IMR-90 (cell line): ENCODE measurements at regions not wholly inside any gene's neighbourhood (a gene's known extent, or its start where the extent isn't known, plus 50 kb on each side); places are given as distances from the start of the nearest gene placed in this dataset.

Experiments
- ATAC-seq: fragments of 200-7000 bp; cut with Tn5 transposase; 2 replicates; pipeline ENCODE4 v1.9.1; 2020; ENCODE audit warnings: low read depth, mild to moderate bottlenecking, moderate library complexity
- BruUV-seq: library from RNA; stranded (reverse); fragments of 400-500 nt; replicated peaks from 2 replicates; lab custom pipeline; 2021; lab: Mats Ljungman, UMichigan
- CTCF ChIA-PET: fragments of 300-600 bp; formaldehyde crosslinking; extraction: SDS; loops from one replicate; lab custom pipeline; 2021; ENCODE audit warnings: antibody characterized with exemption; lab: Yijun Ruan, JAX
- POLR2A ChIA-PET: fragments of 300-600 bp; sonication (Branson Sonifier 250); formaldehyde crosslinking; loops from one replicate; lab custom pipeline; 2022; ENCODE audit warnings: antibody characterized with exemption; ENCODE audit not compliant: unreplicated experiment; lab: Charles Lee
- DNase-seq: peaks from one replicate; pipeline ENCODE4 v3.0.0; 2013
- H2AFZ ChIP-seq: replicated peaks from 2 replicates; pipeline ENCODE3; 2013; ENCODE audit warnings: low read length, mild to moderate bottlenecking; ENCODE audit not compliant: poor library complexity
- H2AK5ac ChIP-seq: 2 replicates; pipeline ENCODE4 v1.6.1; 2013; ENCODE audit warnings: low read depth, low read length, inconsistent platforms
- H2AK9ac ChIP-seq: replicated peaks from 2 replicates; pipeline ENCODE3; 2013; ENCODE audit warnings: mild to moderate bottlenecking, low read depth, low read length, moderate library complexity; ENCODE audit not compliant: poor library complexity
- H2BK120ac ChIP-seq: 2 replicates; pipeline ENCODE4 v1.6.1; 2013; ENCODE audit warnings: low read depth, low read length, inconsistent platforms
- H2BK15ac ChIP-seq: 3 replicates; pipeline ENCODE4 v1.6.1; 2013; ENCODE audit warnings: low read depth, low read length, inconsistent platforms
- H2BK20ac ChIP-seq: 2 replicates; pipeline ENCODE4 v1.6.1; 2013; ENCODE audit warnings: low read depth, mild to moderate bottlenecking, inconsistent platforms, low read length, moderate library complexity
- H2BK5ac ChIP-seq: 2 replicates; pipeline ENCODE4 v1.6.1; 2013; ENCODE audit warnings: mild to moderate bottlenecking, low read depth, low read length, inconsistent platforms; ENCODE audit not compliant: poor library complexity, severe bottlenecking
- H3K14ac ChIP-seq: replicated peaks from 2 replicates; pipeline ENCODE4 v1.6.1; 2013; ENCODE audit warnings: low read depth, low read length, inconsistent platforms
- H3K18ac ChIP-seq: 2 replicates; pipeline ENCODE4 v1.6.1; 2013; ENCODE audit warnings: low read depth, low read length, control low read depth
- H3K23ac ChIP-seq: 2 replicates; pipeline ENCODE4 v1.6.1; 2013; ENCODE audit warnings: low read depth, low read length, inconsistent platforms
- H3K27ac ChIP-seq: 2 replicates; pipeline ENCODE4 v1.5.1; 2013; ENCODE audit warnings: mild to moderate bottlenecking, control low read depth, low read length; ENCODE audit not compliant: insufficient read depth
- H3K27me3 ChIP-seq: 2 replicates; pipeline ENCODE4 v1.6.1; 2013; ENCODE audit warnings: low read length; ENCODE audit not compliant: control insufficient read depth, insufficient read depth
- H3K36me3 ChIP-seq: 2 replicates; pipeline ENCODE4 v1.6.1; 2013; ENCODE audit warnings: low read length, mixed read lengths; ENCODE audit not compliant: control insufficient read depth, insufficient read depth
- H3K4ac ChIP-seq: 2 replicates; pipeline ENCODE4 v1.6.1; 2013; ENCODE audit warnings: low read depth, low read length, inconsistent platforms
- H3K4me1 ChIP-seq: 2 replicates; pipeline ENCODE4 v1.6.1; 2013; ENCODE audit warnings: low read length, mixed read lengths; ENCODE audit not compliant: control insufficient read depth, insufficient read depth
- H3K4me2 ChIP-seq: 2 replicates; pipeline ENCODE4 v1.6.1; 2013; ENCODE audit warnings: low read depth, mild to moderate bottlenecking, control low read depth, low read length, moderate library complexity
- H3K4me3 ChIP-seq: 2 replicates; pipeline ENCODE4 v1.5.1; 2013; ENCODE audit warnings: low read depth, mild to moderate bottlenecking, control low read depth, low read length, moderate library complexity; ENCODE audit not compliant: insufficient read depth
- H3K56ac ChIP-seq: 2 replicates; pipeline ENCODE4 v1.6.1; 2013; ENCODE audit warnings: low read length, inconsistent platforms; ENCODE audit not compliant: insufficient read depth; ENCODE audit errors: extremely low read depth
- H3K79me1 ChIP-seq, 2 experiments: 2 replicates each; pipeline ENCODE4 v1.6.1; 2013; ENCODE audit warnings: low read length in 2 of 2, inconsistent platforms in 1 of 2, low read depth in 1 of 2
- H3K9ac ChIP-seq: 2 replicates; pipeline ENCODE4 v1.6.1; 2013; ENCODE audit warnings: low read depth, low read length, control low read depth
- H3K9me1 ChIP-seq: 2 replicates; pipeline ENCODE4 v1.6.1; 2013; ENCODE audit warnings: low read length, inconsistent platforms; ENCODE audit not compliant: insufficient read depth
- H3K9me3 ChIP-seq: 2 replicates; pipeline ENCODE4 v1.6.1; 2013; ENCODE audit warnings: low read length; ENCODE audit not compliant: control insufficient read depth, insufficient read depth
- H4K20me1 ChIP-seq: 2 replicates; pipeline ENCODE4 v1.6.1; 2013; ENCODE audit warnings: low read length, inconsistent platforms; ENCODE audit not compliant: insufficient read depth
- H4K5ac ChIP-seq: 2 replicates; pipeline ENCODE4 v1.6.1; 2013; ENCODE audit warnings: mild to moderate bottlenecking, low read depth, low read length, control low read depth
- H4K8ac ChIP-seq, 2 experiments: 2 replicates each; pipeline ENCODE4 v1.6.1; 2013; ENCODE audit warnings: low read depth in 2 of 2, low read length in 2 of 2, control low read depth in 1 of 2, inconsistent platforms in 1 of 2
- H4K91ac ChIP-seq: 2 replicates; pipeline ENCODE4 v1.6.1; 2013; ENCODE audit warnings: low read depth, low read length, inconsistent platforms; ENCODE audit not compliant: insufficient read depth
- BHLHE40 ChIP-seq: fragments of 150-350 bp; IDR thresholded peaks from 2 replicates; pipeline ENCODE4 v1.6.1; 2016; ENCODE audit warnings: mild to moderate bottlenecking, low read depth, low read length
- ELK1 ChIP-seq: fragments of 150-350 bp; IDR thresholded peaks from 2 replicates; pipeline ENCODE4 v1.6.1; 2016; ENCODE audit warnings: low read depth, mild to moderate bottlenecking, low read length, moderate library complexity, borderline replicate concordance
- RFX5 ChIP-seq: IDR thresholded peaks from 2 replicates; pipeline ENCODE4 v1.8.0; 2012; ENCODE audit warnings: low read depth, mild to moderate bottlenecking, low read length, moderate library complexity
- SMC3 ChIP-seq: fragments of 150-350 bp; IDR thresholded peaks from 2 replicates; pipeline ENCODE4 v1.6.1; 2016; ENCODE audit warnings: low read depth, mild to moderate bottlenecking, antibody characterized with exemption, low read length, moderate library complexity
- USF2 ChIP-seq: fragments of 150-350 bp; IDR thresholded peaks from 2 replicates; pipeline ENCODE4 v1.6.1; 2017; ENCODE audit warnings: mild to moderate bottlenecking, antibody characterized with exemption, low read length, low read depth
- dilution Hi-C: fragments of 300-500 bp; cut with HindIII; formaldehyde crosslinking; loops from one replicate; pipeline ENCODE4 v1.14.3; 2018; ENCODE audit warnings: low sequenced_read_pairs; ENCODE audit not compliant: unreplicated experiment
- in situ Hi-C: fragments of 300-500 bp; cut with MboI; formaldehyde crosslinking; loops from 3 replicates; pipeline ENCODE4 v1.14.3; 2019; ENCODE audit warnings: low sequenced_read_pairs, inconsistent platforms, mixed read lengths
- intact Hi-C: fragments of 100-400 bp; cut with micrococcal nuclease; formaldehyde crosslinking; loops from 2 replicates; pipeline ENCODE4 v1.10.0; 2022

- H3K4ac ChIP-seq, result no peak overlapping the region
- no peak overlapping the region for H3K27ac ChIP-seq
- no peak overlapping the region for H2AK5ac ChIP-seq
- in situ Hi-C loops (no loop called here), dilution Hi-C loops (no loop called here), intact Hi-C loops (no loop called here)
- no peak overlapping the region for H3K14ac ChIP-seq
- no peak overlapping the region for H3K23ac ChIP-seq
- H3K4me2 ChIP-seq, result no peak overlapping the region
- no peak overlapping the region for H4K8ac ChIP-seq
- H3K36me3 ChIP-seq, result no peaks in the 10 kb centered on the region
- no peak overlapping the region for H2BK5ac ChIP-seq
- no peak overlapping the region for H2BK120ac ChIP-seq
- H2BK20ac ChIP-seq, result no peak overlapping the region
- no peak overlapping the region for H3K4me3 ChIP-seq
- no peak for TF ChIP-seq SMC3
- TF ChIP-seq USF2, result no peak
- TF ChIP-seq RFX5, result no peak
- no peak for TF ChIP-seq ELK1
- no peak for TF ChIP-seq BHLHE40
- H3K9ac ChIP-seq, result no peak overlapping the region
- no peak overlapping the region for H4K5ac ChIP-seq
- BruUV-seq, result no TSS peak
- H3K9me3 ChIP-seq, result no peaks in the 10 kb centered on the region
- no peaks in the 10 kb centered on the region for H3K79me1 ChIP-seq
- no peaks in the 10 kb centered on the region for H3K4me1 ChIP-seq
- H2BK15ac ChIP-seq, result no peak overlapping the region
- H3K9me1 ChIP-seq, result no peaks in the 10 kb centered on the region
- DNase-seq (no peak), ATAC-seq (no peak)
- ChIA-PET CTCF (no interaction called here), POLR2A (no interaction called here)
- H3K27me3 ChIP-seq, result peaks cover 1% of the 10 kb centered on the region; the same call in 1 of the 2 replicates
- no peak overlapping the region for H3K56ac ChIP-seq
- no peak overlapping the region for H4K91ac ChIP-seq
- no peak overlapping the region for H3K18ac ChIP-seq
- no peak overlapping the region for H2AFZ ChIP-seq
- no peaks in the 10 kb centered on the region for H4K20me1 ChIP-seq
- no peak overlapping the region for H2AK9ac ChIP-seq
Measured at GRCh38 chr6:106844930-106845329, 129.6 kb downstream of the CD24 start.
